Osteocyte (in vitro differentiated cells): ENCODE measurements at regions not wholly inside any gene's neighbourhood (a gene's known extent, or its start where the extent isn't known, plus 50 kb on each side); places are given as distances from the start of the nearest gene placed in this dataset.
"Not testable (repeated sequence)": the region's sequence is repeated elsewhere in the genome, so short reads cannot be mapped to it uniquely, and the experiment has no call there.

Source experiments
- DNase-seq: peaks from one replicate; pipeline ENCODE4 v3.0.0; 2021; ENCODE audit warnings: mixed read lengths; ENCODE audit not compliant: unreplicated experiment; ENCODE audit errors: extremely low spot score
- H3K27ac Mint-ChIP-seq: one replicate; pipeline ENCODE4 v1.8.0; 2021; ENCODE audit warnings: mild to moderate bottlenecking, mixed read lengths; ENCODE audit not compliant: unreplicated experiment
- H3K27me3 Mint-ChIP-seq: one replicate; pipeline ENCODE4 v1.8.0; 2021; ENCODE audit warnings: mixed read lengths; ENCODE audit not compliant: unreplicated experiment
- H3K36me3 Mint-ChIP-seq: one replicate; pipeline ENCODE4 v1.8.0; 2021; ENCODE audit warnings: mixed read lengths; ENCODE audit not compliant: unreplicated experiment
- H3K4me1 Mint-ChIP-seq: one replicate; pipeline ENCODE4 v1.8.0; 2021; ENCODE audit warnings: mixed read lengths; ENCODE audit not compliant: unreplicated experiment
- H3K4me3 Mint-ChIP-seq: one replicate; pipeline ENCODE4 v1.8.0; 2021; ENCODE audit warnings: mild to moderate bottlenecking, moderate library complexity, mixed read lengths; ENCODE audit not compliant: unreplicated experiment
- H3K9me3 Mint-ChIP-seq: one replicate; pipeline ENCODE4 v1.8.0; 2021; ENCODE audit warnings: mixed read lengths; ENCODE audit not compliant: unreplicated experiment
- CTCF ChIP-seq: fragments of 200-600 bp; sonication (generic); IDR thresholded peaks from 2 replicates; pipeline ENCODE4 v1.5.0; 2021; ENCODE audit warnings: antibody characterized with exemption, mild to moderate bottlenecking, moderate library complexity

DNA sequence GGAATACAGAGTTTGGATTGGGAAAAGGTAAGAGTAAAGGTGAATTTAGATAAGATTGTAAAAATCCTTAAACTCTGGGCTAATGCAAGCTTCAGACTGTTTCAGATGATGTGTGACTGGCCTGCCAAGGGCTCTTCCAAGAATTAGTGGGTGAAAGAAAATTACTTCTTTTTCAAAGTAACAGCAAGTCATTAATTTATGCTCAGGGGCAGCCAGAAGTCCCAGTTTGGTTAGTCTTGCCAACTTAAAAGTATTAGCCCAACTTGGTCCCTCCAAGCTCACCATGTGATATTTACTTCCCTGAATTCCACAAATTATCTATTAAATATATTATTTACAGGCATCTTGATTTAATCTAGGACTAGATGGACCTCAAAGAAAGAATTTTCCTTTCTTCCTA lies 947.8 kb downstream of the NR2F1-AS1 start:
- H3K4me3 Mint-ChIP-seq, result no peak overlapping the region
- no peak for TF ChIP-seq CTCF
- DNase-seq, result no peak

GRCh38 chr5:92631237-92631701 lies 949.8 kb downstream of the NR2F1-AS1 start:
- H3K27ac Mint-ChIP-seq, H3K4me1 Mint-ChIP-seq, DNase-seq, H3K4me3 Mint-ChIP-seq, H3K27me3 Mint-ChIP-seq: not testable (repeated sequence)
- H3K36me3 Mint-ChIP-seq, result peaks cover 14% of the 10 kb centered on the region
- H3K9me3 Mint-ChIP-seq, result peaks cover 12% of the 10 kb centered on the region

More for the DNA sequence above, 947.8 kb downstream of the NR2F1-AS1 start:
- H3K36me3 Mint-ChIP-seq, result peaks cover 14% of the 10 kb centered on the region
- peaks cover 12% of the 10 kb centered on the region for H3K9me3 Mint-ChIP-seq
- H3K27ac Mint-ChIP-seq, result no peak overlapping the region
- H3K27me3 Mint-ChIP-seq, result no peaks in the 10 kb centered on the region
- peaks cover 9% of the 10 kb centered on the region for H3K4me1 Mint-ChIP-seq

GRCh38 chr5:92629574-92629973 lies 951.4 kb downstream of the NR2F1-AS1 start:
- Mint-ChIP-seq H3K9me3 (peaks cover 14% of the 10 kb centered on the region), H3K36me3 (peaks cover 14% of the 10 kb centered on the region), H3K27me3 (no peaks in the 10 kb centered on the region), H3K4me1 (peaks cover 9% of the 10 kb centered on the region), H3K27ac (no peak overlapping the region), H3K4me3 (no peak overlapping the region)
- no peak for TF ChIP-seq CTCF
- DNase-seq, result no peak

- no peak for TF ChIP-seq CTCF
- Mint-ChIP-seq H3K27ac (no peak overlapping the region), H3K36me3 (peaks cover 14% of the 10 kb centered on the region), H3K4me3 (no peak overlapping the region), H3K27me3 (no peaks in the 10 kb centered on the region), H3K4me1 (peaks cover 9% of the 10 kb centered on the region), H3K9me3 (peaks cover 16% of the 10 kb centered on the region)
- DNase-seq, result no peak
Measured at GRCh38 chr5:92629000-92629399, 952.0 kb downstream of the NR2F1-AS1 start.

DNA sequence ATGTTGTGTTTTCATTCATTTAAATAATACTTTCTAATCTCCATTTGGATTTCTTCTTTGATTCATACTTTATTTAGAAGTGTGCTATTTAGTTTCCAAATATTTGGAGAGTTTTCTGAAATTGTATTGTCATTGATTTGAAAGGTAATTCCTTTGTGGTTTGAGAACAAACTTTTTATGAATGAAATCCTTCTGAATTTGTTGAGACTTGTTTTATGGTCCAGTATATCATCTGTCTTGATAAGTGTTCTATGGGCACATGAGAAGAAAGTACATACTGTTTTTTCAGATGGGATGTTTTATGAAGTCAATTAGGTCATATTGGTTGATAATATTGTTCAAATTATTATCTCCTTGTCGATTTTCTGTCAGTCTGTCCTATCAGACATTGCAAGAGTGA lies 953.8 kb downstream of the NR2F1-AS1 start:
- no peak for TF ChIP-seq CTCF
- Mint-ChIP-seq H3K27ac (no peak overlapping the region), H3K4me3 (no peak overlapping the region), H3K9me3 (peaks cover 16% of the 10 kb centered on the region), H3K4me1 (peaks cover 5% of the 10 kb centered on the region), H3K27me3 (no peaks in the 10 kb centered on the region), H3K36me3 (peaks cover 14% of the 10 kb centered on the region)
- no peak for DNase-seq

GRCh38 chr5:92616085-92616484 lies 964.9 kb downstream of the NR2F1-AS1 start:
- DNase-seq, result no peak
- no peaks in the 10 kb centered on the region for H3K27me3 Mint-ChIP-seq
- peaks cover 13% of the 10 kb centered on the region for H3K9me3 Mint-ChIP-seq
- no peak overlapping the region for H3K27ac Mint-ChIP-seq
- H3K4me1 Mint-ChIP-seq, result no peaks in the 10 kb centered on the region
- H3K4me3 Mint-ChIP-seq, result no peak overlapping the region
- TF ChIP-seq CTCF, result no peak
- H3K36me3 Mint-ChIP-seq, result peaks cover 3% of the 10 kb centered on the region
